ENCODE measurements at regions not wholly inside any gene's neighbourhood (a gene's known extent, or its start where the extent isn't known, plus 50 kb on each side); places are given as distances from the start of the nearest gene placed in this dataset.

DNA sequence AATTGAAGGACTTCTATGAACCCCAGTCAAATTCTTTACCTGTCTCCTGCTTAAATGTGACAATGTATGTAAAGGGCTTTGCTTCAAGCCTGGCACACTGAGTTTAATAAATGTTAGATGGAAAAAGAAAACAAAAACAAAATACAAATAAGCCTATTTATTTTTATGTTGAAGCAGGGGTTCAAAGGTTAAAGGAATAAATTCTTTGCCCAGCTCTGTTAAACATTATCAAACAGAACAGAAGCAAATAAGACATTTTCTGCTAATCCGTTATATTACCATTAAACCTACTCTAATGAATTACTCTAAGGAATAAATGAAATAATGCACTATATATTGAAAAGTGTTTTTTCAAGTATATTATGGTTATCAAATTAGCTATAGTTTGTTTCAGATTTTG lies 182.5 kb upstream of the CEP162 start:
- H4K8ac ChIP-seq (ENCODE audit: extremely low read depth, insufficient read depth, low read length), result no peak overlapping the region
- no peak overlapping the region for H3K4me2 ChIP-seq (ENCODE audit: insufficient read depth in 1 of 2, low read depth in 2 of 2, low read length in 2 of 2)
- no peaks in the 10 kb centered on the region for H3K79me1 ChIP-seq (ENCODE audit: low read depth, low read length)
- H4K20me1 ChIP-seq (replicated peaks in 1 of 2; ENCODE audit: control insufficient read depth in 1 of 2, insufficient read depth in 2 of 2, low read length in 2 of 2), result no peaks in the 10 kb centered on the region
- no peaks in the 10 kb centered on the region for H3K36me3 ChIP-seq (ENCODE audit: control insufficient read depth in 2 of 4, insufficient read depth in 4 of 4, low read length in 3 of 4)
- H3K4me3 ChIP-seq (ENCODE audit: extremely low read depth in 1 of 4, insufficient read depth in 2 of 4, low read depth in 3 of 4, low read length in 4 of 4), result no peak overlapping the region
- H3K56ac ChIP-seq (replicated peaks; ENCODE audit: insufficient read length, low read depth, low read length), result no peak overlapping the region
- TF ChIP-seq ZNF274 (IDR thresholded peaks at IDR 0.05; ENCODE audit: borderline replicate concordance, extremely low read depth, low read length) (no peak), CREB1 (IDR thresholded peaks at IDR 0.05) (no peak), SAP30 (IDR thresholded peaks at IDR 0.05; ENCODE audit: insufficient read depth, insufficient replicate concordance, low read length) (no peak), POLR2AphosphoS5 (IDR thresholded peaks at IDR 0.05; ENCODE audit: low read depth, low read length) (no peak), RXRA (IDR thresholded peaks at IDR 0.05; ENCODE audit: insufficient read depth, low read depth, low read length) (no peak)
- H2BK5ac ChIP-seq (ENCODE audit: low read depth, low read length), result no peak overlapping the region
- H3K27ac ChIP-seq (ENCODE audit: low read depth, low read length), result no peak overlapping the region
- H2BK120ac ChIP-seq (replicated peaks; ENCODE audit: low read depth, low read length), result no peak overlapping the region
- H3K4ac ChIP-seq (replicated peaks; ENCODE audit: insufficient read length, low read depth, low read length), result no peak overlapping the region
- H3K23ac ChIP-seq (ENCODE audit: insufficient read length), result no peak overlapping the region
- no peaks in the 10 kb centered on the region for H3K9me3 ChIP-seq (ENCODE audit: insufficient read depth in 2 of 2, low read depth in 1 of 2, low read length in 1 of 2)
- no peak overlapping the region for H2AFZ ChIP-seq (ENCODE audit: low read length)
- H2BK12ac ChIP-seq (ENCODE audit: low read depth, low read length), result no peak overlapping the region
- ChIA-PET POLR2A (ENCODE audit: partially characterized antibody) (no interaction called here), CTCF (ENCODE audit: partially characterized antibody) (interaction anchor here (0.6 to 3.1 kb wide), 3 partner anchors 12 to 126 kb away, joined by 3 to 19 read pairs (median 4); no protein-coding TSS in a partner anchor)
- no peak overlapping the region for H2BK15ac ChIP-seq (ENCODE audit: low read length)
- H3K4me1 ChIP-seq (replicated peaks in 1 of 4; ENCODE audit: control insufficient read depth in 3 of 4, insufficient read depth in 4 of 4, low read length in 3 of 4), result no peaks in the 10 kb centered on the region
- no peaks in the 10 kb centered on the region for H3K79me2 ChIP-seq (ENCODE audit: control insufficient read depth in 1 of 2, insufficient read depth in 2 of 2, low read length in 2 of 2)
- DNase-seq (ENCODE audit: low read depth in 1 of 2, low spot score in 2 of 2), result no peak
- FAIRE-seq, result no peak
- no peak overlapping the region for H3K9ac ChIP-seq (replicated peaks in 1 of 4; ENCODE audit: extremely low read depth in 1 of 4, low read depth in 3 of 4, low read length in 3 of 4)
- no peak overlapping the region for H4K91ac ChIP-seq (replicated peaks; ENCODE audit: insufficient read length, low read length)
- H4K5ac ChIP-seq (ENCODE audit: insufficient read length, low read depth, low read length), result no peak overlapping the region
- H2BK20ac ChIP-seq (ENCODE audit: low read length), result no peak overlapping the region
- no peak overlapping the region for H3K18ac ChIP-seq (ENCODE audit: extremely low read depth, low read length)
- H3K23me2 ChIP-seq (ENCODE audit: low read depth, low read length), result no peaks in the 10 kb centered on the region
- 95% methylated on average over 1 of the region's 1 CpG; no CpG with 5 or more reads in 1 of the 2 experiments for WGBS, 2 experiments (ENCODE audit: extremely low coverage in 1 of 2, insufficient coverage in 1 of 2, insufficient read length in 1 of 2, insufficient replicate concordance in 2 of 2, low coverage in 1 of 2, low lambda C conversion rate in 2 of 2, missing lambda C conversion rate in 1 of 2)
- no peaks in the 10 kb centered on the region for H3K27me3 ChIP-seq (replicated peaks in 1 of 4; ENCODE audit: control insufficient read depth in 3 of 4, extremely low read depth in 1 of 4, insufficient read depth in 3 of 4, low read length in 3 of 4)
- H2AK5ac ChIP-seq (ENCODE audit: low read depth, low read length), result no peak overlapping the region
- H3K14ac ChIP-seq (ENCODE audit: insufficient read length), result no peak overlapping the region

All from H1 (cell line).